ENCODE measurements at regions not wholly inside any gene's neighbourhood (a gene's known extent, or its start where the extent isn't known, plus 50 kb on each side); places are given as distances from the start of the nearest gene placed in this dataset.
"Not testable (repeated sequence)": the region's sequence is repeated elsewhere in the genome, so short reads cannot be mapped to it uniquely, and the experiment has no call there.

- Histone ChIP-seq H3K27ac (no peak overlapping the region), H3K4me3 (no peak overlapping the region), H3K36me3 (ENCODE audit: insufficient read depth, low read length) (no peaks in the 10 kb centered on the region), H3K9ac (ENCODE audit: insufficient read length) (no peak overlapping the region), H3K9me3 (ENCODE audit: low read depth, low read length) (no peaks in the 10 kb centered on the region)
- DNase-seq (ENCODE audit: low read depth, low spot score), result no peak
- TF ChIP-seq FOXP2 (optimal IDR thresholded peaks at IDR 0.05; ENCODE audit: control extremely low read depth, extremely low read length, insufficient read depth), result no peak
- TF ChIP-seq EZH2 (IDR thresholded peaks at IDR 0.05), result no peak
- no peak for TF ChIP-seq POLR2AphosphoS5 (IDR thresholded peaks at IDR 0.05; ENCODE audit: borderline replicate concordance, low read depth, low read length)
These were observed 778.6 kb downstream of the KCNJ2 start for GRCh38 chr17:70947636-70948565.

- DNase-seq (ENCODE audit: low read depth, low spot score); H3K9ac ChIP-seq (ENCODE audit: insufficient read length); H3K9me3 ChIP-seq (ENCODE audit: low read depth, low read length); H3K27ac ChIP-seq; H3K4me3 ChIP-seq; H3K36me3 ChIP-seq (ENCODE audit: insufficient read depth, low read length): not testable (repeated sequence)
These were observed 783.8 kb downstream of the KCNJ2 start for GRCh38 chr17:70953140-70953539.

GRCh38 chr17:70955441-70955840 is 786.1 kb downstream of the KCNJ2 start:
- Histone ChIP-seq H3K9me3 (ENCODE audit: low read depth, low read length) (no peaks in the 10 kb centered on the region), H3K4me3 (no peak overlapping the region), H3K9ac (ENCODE audit: insufficient read length) (no peak overlapping the region), H3K36me3 (ENCODE audit: insufficient read depth, low read length) (no peaks in the 10 kb centered on the region), H3K27ac (no peak overlapping the region)
- no peak for DNase-seq (ENCODE audit: low read depth, low spot score)
- TF ChIP-seq POLR2AphosphoS5 (IDR thresholded peaks at IDR 0.05; ENCODE audit: borderline replicate concordance, low read depth, low read length), result no peak
- TF ChIP-seq FOXP2 (optimal IDR thresholded peaks at IDR 0.05; ENCODE audit: control extremely low read depth, extremely low read length, insufficient read depth), result no peak
- no peak for TF ChIP-seq EZH2 (IDR thresholded peaks at IDR 0.05)

- Histone ChIP-seq H3K4me3 (no peak overlapping the region), H3K9ac (ENCODE audit: insufficient read length) (no peak overlapping the region), H3K27ac (no peak overlapping the region), H3K36me3 (ENCODE audit: insufficient read depth, low read length) (no peaks in the 10 kb centered on the region), H3K9me3 (ENCODE audit: low read depth, low read length) (no peaks in the 10 kb centered on the region)
- DNase-seq (ENCODE audit: low read depth, low spot score), result no peak
- TF ChIP-seq EZH2 (IDR thresholded peaks at IDR 0.05), result no peak
- no peak for TF ChIP-seq POLR2AphosphoS5 (IDR thresholded peaks at IDR 0.05; ENCODE audit: borderline replicate concordance, low read depth, low read length)
- TF ChIP-seq FOXP2 (optimal IDR thresholded peaks at IDR 0.05; ENCODE audit: control extremely low read depth, extremely low read length, insufficient read depth), result no peak
These were observed 787.4 kb downstream of the KCNJ2 start for GRCh38 chr17:70956726-70957125.

GRCh38 chr17:70961341-70961740 is 792.0 kb downstream of the KCNJ2 start:
- TF ChIP-seq EZH2 (IDR thresholded peaks at IDR 0.05) (no peak), FOXP2 (optimal IDR thresholded peaks at IDR 0.05; ENCODE audit: control extremely low read depth, extremely low read length, insufficient read depth) (no peak), POLR2AphosphoS5 (IDR thresholded peaks at IDR 0.05; ENCODE audit: borderline replicate concordance, low read depth, low read length) (no peak)
- no peak overlapping the region for H3K4me3 ChIP-seq
- DNase-seq (ENCODE audit: low read depth, low spot score), result no peak
- no peak overlapping the region for H3K27ac ChIP-seq
- no peaks in the 10 kb centered on the region for H3K36me3 ChIP-seq (ENCODE audit: insufficient read depth, low read length)
- no peak overlapping the region for H3K9ac ChIP-seq (ENCODE audit: insufficient read length)
- H3K9me3 ChIP-seq (ENCODE audit: low read depth, low read length), result no peaks in the 10 kb centered on the region

- Histone ChIP-seq H3K36me3 (ENCODE audit: insufficient read depth, low read length) (no peaks in the 10 kb centered on the region), H3K9me3 (ENCODE audit: low read depth, low read length) (no peaks in the 10 kb centered on the region), H3K4me3 (no peak overlapping the region), H3K9ac (ENCODE audit: insufficient read length) (no peak overlapping the region), H3K27ac (no peak overlapping the region)
- no peak for DNase-seq (ENCODE audit: low read depth, low spot score)
- TF ChIP-seq POLR2AphosphoS5 (IDR thresholded peaks at IDR 0.05; ENCODE audit: borderline replicate concordance, low read depth, low read length), result no peak
- no peak for TF ChIP-seq EZH2 (IDR thresholded peaks at IDR 0.05)
- no peak for TF ChIP-seq FOXP2 (optimal IDR thresholded peaks at IDR 0.05; ENCODE audit: control extremely low read depth, extremely low read length, insufficient read depth)
These were observed 799.0 kb downstream of the KCNJ2 start for GRCh38 chr17:70968302-70968701.

GRCh38 chr17:70969521-70970034 is 800.2 kb downstream of the KCNJ2 start:
- TF ChIP-seq FOXP2 (optimal IDR thresholded peaks at IDR 0.05; ENCODE audit: control extremely low read depth, extremely low read length, insufficient read depth) (no peak), EZH2 (IDR thresholded peaks at IDR 0.05) (no peak), POLR2AphosphoS5 (IDR thresholded peaks at IDR 0.05; ENCODE audit: borderline replicate concordance, low read depth, low read length) (no peak)
- Histone ChIP-seq H3K27ac (no peak overlapping the region), H3K9ac (ENCODE audit: insufficient read length) (no peak overlapping the region), H3K36me3 (ENCODE audit: insufficient read depth, low read length) (no peaks in the 10 kb centered on the region), H3K9me3 (ENCODE audit: low read depth, low read length) (no peaks in the 10 kb centered on the region), H3K4me3 (no peak overlapping the region)
- DNase-seq (ENCODE audit: low read depth, low spot score), result no peak

- H3K9me3 ChIP-seq (ENCODE audit: low read depth, low read length), result no peaks in the 10 kb centered on the region
- H3K36me3 ChIP-seq (ENCODE audit: insufficient read depth, low read length), result no peaks in the 10 kb centered on the region
- no peak overlapping the region for H3K4me3 ChIP-seq
- H3K27ac ChIP-seq, result no peak overlapping the region
- no peak for TF ChIP-seq POLR2AphosphoS5 (IDR thresholded peaks at IDR 0.05; ENCODE audit: borderline replicate concordance, low read depth, low read length)
- TF ChIP-seq FOXP2 (optimal IDR thresholded peaks at IDR 0.05; ENCODE audit: control extremely low read depth, extremely low read length, insufficient read depth), result no peak
- no peak for TF ChIP-seq EZH2 (IDR thresholded peaks at IDR 0.05)
- DNase-seq (ENCODE audit: low read depth, low spot score), result no peak
- no peak overlapping the region for H3K9ac ChIP-seq (ENCODE audit: insufficient read length)
These were observed 807.1 kb downstream of the KCNJ2 start for GRCh38 chr17:70976447-70976846.
